IMR-90 (cell line): ENCODE measurements at regions not wholly inside any gene's neighbourhood (a gene's known extent, or its start where the extent isn't known, plus 50 kb on each side); places are given as distances from the start of the nearest gene placed in this dataset.

Experiments used
- ATAC-seq: fragments of 200-7000 bp; cut with Tn5 transposase; 2 replicates; pipeline ENCODE4 v1.9.1; 2020; ENCODE audit warnings: low read depth, mild to moderate bottlenecking, moderate library complexity
- BruUV-seq: library from RNA; stranded (reverse); fragments of 400-500 nt; replicated peaks from 2 replicates; lab custom pipeline; 2021; lab: Mats Ljungman, UMichigan
- CTCF ChIA-PET: fragments of 300-600 bp; formaldehyde crosslinking; extraction: SDS; loops from one replicate; lab custom pipeline; 2021; ENCODE audit warnings: antibody characterized with exemption; lab: Yijun Ruan, JAX
- POLR2A ChIA-PET: fragments of 300-600 bp; sonication (Branson Sonifier 250); formaldehyde crosslinking; loops from one replicate; lab custom pipeline; 2022; ENCODE audit warnings: antibody characterized with exemption; ENCODE audit not compliant: unreplicated experiment; lab: Charles Lee
- DNase-seq: peaks from one replicate; pipeline ENCODE4 v3.0.0; 2013
- H2AFZ ChIP-seq: replicated peaks from 2 replicates; pipeline ENCODE3; 2013; ENCODE audit warnings: low read length, mild to moderate bottlenecking; ENCODE audit not compliant: poor library complexity
- H2AK5ac ChIP-seq: 2 replicates; pipeline ENCODE4 v1.6.1; 2013; ENCODE audit warnings: low read depth, low read length, inconsistent platforms
- H2AK9ac ChIP-seq: replicated peaks from 2 replicates; pipeline ENCODE3; 2013; ENCODE audit warnings: mild to moderate bottlenecking, low read depth, low read length, moderate library complexity; ENCODE audit not compliant: poor library complexity
- H2BK120ac ChIP-seq: 2 replicates; pipeline ENCODE4 v1.6.1; 2013; ENCODE audit warnings: low read depth, low read length, inconsistent platforms
- H2BK15ac ChIP-seq: 3 replicates; pipeline ENCODE4 v1.6.1; 2013; ENCODE audit warnings: low read depth, low read length, inconsistent platforms
- H2BK20ac ChIP-seq: 2 replicates; pipeline ENCODE4 v1.6.1; 2013; ENCODE audit warnings: low read depth, mild to moderate bottlenecking, inconsistent platforms, low read length, moderate library complexity
- H2BK5ac ChIP-seq: 2 replicates; pipeline ENCODE4 v1.6.1; 2013; ENCODE audit warnings: mild to moderate bottlenecking, low read depth, low read length, inconsistent platforms; ENCODE audit not compliant: poor library complexity, severe bottlenecking
- H3K14ac ChIP-seq: replicated peaks from 2 replicates; pipeline ENCODE4 v1.6.1; 2013; ENCODE audit warnings: low read depth, low read length, inconsistent platforms
- H3K18ac ChIP-seq: 2 replicates; pipeline ENCODE4 v1.6.1; 2013; ENCODE audit warnings: low read depth, low read length, control low read depth
- H3K23ac ChIP-seq: 2 replicates; pipeline ENCODE4 v1.6.1; 2013; ENCODE audit warnings: low read depth, low read length, inconsistent platforms
- H3K27ac ChIP-seq: 2 replicates; pipeline ENCODE4 v1.5.1; 2013; ENCODE audit warnings: mild to moderate bottlenecking, control low read depth, low read length; ENCODE audit not compliant: insufficient read depth
- H3K27me3 ChIP-seq: 2 replicates; pipeline ENCODE4 v1.6.1; 2013; ENCODE audit warnings: low read length; ENCODE audit not compliant: control insufficient read depth, insufficient read depth
- H3K36me3 ChIP-seq: 2 replicates; pipeline ENCODE4 v1.6.1; 2013; ENCODE audit warnings: low read length, mixed read lengths; ENCODE audit not compliant: control insufficient read depth, insufficient read depth
- H3K4ac ChIP-seq: 2 replicates; pipeline ENCODE4 v1.6.1; 2013; ENCODE audit warnings: low read depth, low read length, inconsistent platforms
- H3K4me1 ChIP-seq: 2 replicates; pipeline ENCODE4 v1.6.1; 2013; ENCODE audit warnings: low read length, mixed read lengths; ENCODE audit not compliant: control insufficient read depth, insufficient read depth
- H3K4me2 ChIP-seq: 2 replicates; pipeline ENCODE4 v1.6.1; 2013; ENCODE audit warnings: low read depth, mild to moderate bottlenecking, control low read depth, low read length, moderate library complexity
- H3K4me3 ChIP-seq: 2 replicates; pipeline ENCODE4 v1.5.1; 2013; ENCODE audit warnings: low read depth, mild to moderate bottlenecking, control low read depth, low read length, moderate library complexity; ENCODE audit not compliant: insufficient read depth
- H3K56ac ChIP-seq: 2 replicates; pipeline ENCODE4 v1.6.1; 2013; ENCODE audit warnings: low read length, inconsistent platforms; ENCODE audit not compliant: insufficient read depth; ENCODE audit errors: extremely low read depth
- H3K79me1 ChIP-seq, 2 experiments: 2 replicates each; pipeline ENCODE4 v1.6.1; 2013; ENCODE audit warnings: low read length in 2 of 2, inconsistent platforms in 1 of 2, low read depth in 1 of 2
- H3K9ac ChIP-seq: 2 replicates; pipeline ENCODE4 v1.6.1; 2013; ENCODE audit warnings: low read depth, low read length, control low read depth
- H3K9me1 ChIP-seq: 2 replicates; pipeline ENCODE4 v1.6.1; 2013; ENCODE audit warnings: low read length, inconsistent platforms; ENCODE audit not compliant: insufficient read depth
- H3K9me3 ChIP-seq: 2 replicates; pipeline ENCODE4 v1.6.1; 2013; ENCODE audit warnings: low read length; ENCODE audit not compliant: control insufficient read depth, insufficient read depth
- H4K20me1 ChIP-seq: 2 replicates; pipeline ENCODE4 v1.6.1; 2013; ENCODE audit warnings: low read length, inconsistent platforms; ENCODE audit not compliant: insufficient read depth
- H4K5ac ChIP-seq: 2 replicates; pipeline ENCODE4 v1.6.1; 2013; ENCODE audit warnings: mild to moderate bottlenecking, low read depth, low read length, control low read depth
- H4K8ac ChIP-seq, 2 experiments: 2 replicates each; pipeline ENCODE4 v1.6.1; 2013; ENCODE audit warnings: low read depth in 2 of 2, low read length in 2 of 2, control low read depth in 1 of 2, inconsistent platforms in 1 of 2
- H4K91ac ChIP-seq: 2 replicates; pipeline ENCODE4 v1.6.1; 2013; ENCODE audit warnings: low read depth, low read length, inconsistent platforms; ENCODE audit not compliant: insufficient read depth
- BHLHE40 ChIP-seq: fragments of 150-350 bp; IDR thresholded peaks from 2 replicates; pipeline ENCODE4 v1.6.1; 2016; ENCODE audit warnings: mild to moderate bottlenecking, low read depth, low read length
- CEBPB ChIP-seq: IDR thresholded peaks from 2 replicates; pipeline ENCODE4 v1.6.1; 2012; ENCODE audit warnings: low read depth, low read length, improper control_type of control experiment
- FOS ChIP-seq: fragments of 150-350 bp; IDR thresholded peaks from 2 replicates; pipeline ENCODE4 v1.6.1; 2016; ENCODE audit warnings: low read depth, low read length
- MAFK ChIP-seq: IDR thresholded peaks from 2 replicates; pipeline ENCODE4 v1.6.1; 2012; ENCODE audit warnings: low read depth, low read length, improper control_type of control experiment
- NFE2L2 ChIP-seq: fragments of 150-350 bp; IDR thresholded peaks from 2 replicates; pipeline ENCODE4 v1.6.1; 2016; ENCODE audit warnings: low read depth, mild to moderate bottlenecking, low read length
- POLR2A ChIP-seq: IDR thresholded peaks from 2 replicates; pipeline ENCODE4 v1.6.1; 2012; ENCODE audit warnings: mild to moderate bottlenecking, low read depth, low read length
- RAD21 ChIP-seq: IDR thresholded peaks from 2 replicates; pipeline ENCODE4 v1.6.1; 2012; ENCODE audit warnings: low read length, improper control_type of control experiment
- SMC3 ChIP-seq: fragments of 150-350 bp; IDR thresholded peaks from 2 replicates; pipeline ENCODE4 v1.6.1; 2016; ENCODE audit warnings: low read depth, mild to moderate bottlenecking, antibody characterized with exemption, low read length, moderate library complexity
- WGBS, 2 experiments: methylation state at CpG; one replicate each; pipeline versions ENCODE4 v1.1.5 to v1.1.7; 2013; ENCODE audit warnings: missing lambda C conversion rate in 2 of 2; ENCODE audit not compliant: insufficient read length in 1 of 2; ENCODE audit errors: extremely low coverage in 2 of 2; 5-methylcytosine and 5-hydroxymethylcytosine counted together
- dilution Hi-C: fragments of 300-500 bp; cut with HindIII; formaldehyde crosslinking; loops from one replicate; pipeline ENCODE4 v1.14.3; 2018; ENCODE audit warnings: low sequenced_read_pairs; ENCODE audit not compliant: unreplicated experiment
- in situ Hi-C: fragments of 300-500 bp; cut with MboI; formaldehyde crosslinking; loops from 3 replicates; pipeline ENCODE4 v1.14.3; 2019; ENCODE audit warnings: low sequenced_read_pairs, inconsistent platforms, mixed read lengths
- intact Hi-C: fragments of 100-400 bp; cut with micrococcal nuclease; formaldehyde crosslinking; loops from 2 replicates; pipeline ENCODE4 v1.10.0; 2022
- TF ChIP-seq, protein P1 (sequence below): conservative IDR thresholded peaks from 2 replicates; pipeline ENCODE4 v1.5.1; 2012; ENCODE audit warnings: mild to moderate bottlenecking, low read depth, low read length, improper control_type of control experiment

DNA sequence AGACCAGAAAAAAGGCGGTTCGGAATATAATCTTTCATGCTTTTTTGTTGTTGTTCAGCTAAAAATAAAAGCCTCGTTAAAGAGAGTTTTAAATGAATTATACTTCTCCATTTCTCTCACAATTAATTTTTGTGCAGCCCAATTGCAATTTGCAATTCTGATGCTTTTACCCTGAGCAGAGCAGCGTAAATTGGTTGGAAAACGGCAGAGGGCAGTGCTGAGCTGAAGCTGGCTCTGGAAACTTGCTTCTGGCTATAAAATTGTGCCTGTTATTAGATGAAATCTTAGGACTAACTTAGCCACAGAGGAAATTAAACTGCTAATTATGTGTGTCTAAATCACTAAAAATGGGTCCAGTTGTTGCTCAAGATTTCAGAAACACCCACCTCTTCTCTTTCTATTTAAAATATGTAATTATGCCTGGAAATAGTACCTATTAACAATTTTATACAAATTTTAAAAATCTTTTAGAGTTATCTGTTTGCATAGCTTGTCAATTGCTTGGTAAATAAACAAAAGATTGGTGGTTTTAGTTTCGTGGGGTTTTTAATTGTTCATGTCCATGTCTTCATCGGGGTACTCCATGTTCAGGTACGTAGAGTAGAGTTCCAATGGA lies 441.8 kb upstream of the TLE4 start:
- Histone ChIP-seq H3K9ac (no peak overlapping the region), H3K79me1 (no peaks in the 10 kb centered on the region), H4K8ac (no peak overlapping the region), H2AFZ (no peak overlapping the region), H4K91ac (no peak overlapping the region), H3K9me1 (no peaks in the 10 kb centered on the region), H3K36me3 (no peaks in the 10 kb centered on the region), H2AK9ac (no peak overlapping the region), H3K4ac (no peak overlapping the region), H2BK20ac (no peak overlapping the region), H2BK120ac (no peak overlapping the region), H3K23ac (no peak overlapping the region), H3K18ac (no peak overlapping the region), H2AK5ac (no peak overlapping the region), H3K9me3 (no peaks in the 10 kb centered on the region), H4K20me1 (no peaks in the 10 kb centered on the region), H3K4me3 (no peak overlapping the region), H2BK15ac (no peak overlapping the region), H3K4me2 (no peak overlapping the region), H4K5ac (no peak overlapping the region), H3K27me3 (no peaks in the 10 kb centered on the region), H2BK5ac (no peak overlapping the region), H3K4me1 (no peaks in the 10 kb centered on the region; the same call in 1 of the 2 replicates), H3K27ac (no peak overlapping the region), H3K14ac (no peak overlapping the region), H3K56ac (no peak overlapping the region)
- intact Hi-C loops = loop anchor here (1.0 to 10.0 kb wide), 9 partner anchors 103 to 1045 kb away; no protein-coding TSS in a partner anchor
- ChIA-PET POLR2A (no interaction called here), CTCF (interaction anchor here (1.0 to 1.5 kb wide), 9 partner anchors 101 to 436 kb away, joined by 3 to 6 read pairs (median 3); no protein-coding TSS in a partner anchor)
- in situ Hi-C loops = loop anchor here (10.0 to 25.0 kb wide), 3 partner anchors 432 to 693 kb away; partner anchors contain the start of gene TLE4
- peak; percentile 88 for ATAC-seq
- TF ChIP-seq MAFK (no peak), NFE2L2 (no peak), CEBPB (no peak), SMC3 (peak; percentile 99), RAD21 (peak; percentile 98), FOS (no peak), POLR2A (0 out of 2 replicates have a peak, but pooled peaks have one; percentile 25), BHLHE40 (no peak)
- TF ChIP-seq, protein P1, sequence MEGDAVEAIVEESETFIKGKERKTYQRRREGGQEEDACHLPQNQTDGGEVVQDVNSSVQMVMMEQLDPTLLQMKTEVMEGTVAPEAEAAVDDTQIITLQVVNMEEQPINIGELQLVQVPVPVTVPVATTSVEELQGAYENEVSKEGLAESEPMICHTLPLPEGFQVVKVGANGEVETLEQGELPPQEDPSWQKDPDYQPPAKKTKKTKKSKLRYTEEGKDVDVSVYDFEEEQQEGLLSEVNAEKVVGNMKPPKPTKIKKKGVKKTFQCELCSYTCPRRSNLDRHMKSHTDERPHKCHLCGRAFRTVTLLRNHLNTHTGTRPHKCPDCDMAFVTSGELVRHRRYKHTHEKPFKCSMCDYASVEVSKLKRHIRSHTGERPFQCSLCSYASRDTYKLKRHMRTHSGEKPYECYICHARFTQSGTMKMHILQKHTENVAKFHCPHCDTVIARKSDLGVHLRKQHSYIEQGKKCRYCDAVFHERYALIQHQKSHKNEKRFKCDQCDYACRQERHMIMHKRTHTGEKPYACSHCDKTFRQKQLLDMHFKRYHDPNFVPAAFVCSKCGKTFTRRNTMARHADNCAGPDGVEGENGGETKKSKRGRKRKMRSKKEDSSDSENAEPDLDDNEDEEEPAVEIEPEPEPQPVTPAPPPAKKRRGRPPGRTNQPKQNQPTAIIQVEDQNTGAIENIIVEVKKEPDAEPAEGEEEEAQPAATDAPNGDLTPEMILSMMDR = peak; percentile 92
- 67% methylated on average over 2 of the region's 8 CpGs; no CpG with 5 or more reads in 1 of the 2 experiments for WGBS, 2 experiments
- dilution Hi-C loops = no loop called here
- no TSS peak for BruUV-seq
- DNase-seq = peak; percentile 67
